IMR-90 (cell line): ENCODE measurements at regions not wholly inside any gene's neighbourhood (a gene's known extent, or its start where the extent isn't known, plus 50 kb on each side); places are given as distances from the start of the nearest gene placed in this dataset.
A peak's percentile ranks its signal among the peaks of the same experiment; 100 is the strongest.

ENCODE experiments used
- ATAC-seq: fragments of 200-7000 bp; cut with Tn5 transposase; 2 replicates; pipeline ENCODE4 v1.9.1; 2020; ENCODE audit warnings: low read depth, mild to moderate bottlenecking, moderate library complexity
- BruUV-seq: library from RNA; stranded (reverse); fragments of 400-500 nt; replicated peaks from 2 replicates; lab custom pipeline; 2021; lab: Mats Ljungman, UMichigan
- CTCF ChIA-PET: fragments of 300-600 bp; formaldehyde crosslinking; extraction: SDS; loops from one replicate; lab custom pipeline; 2021; ENCODE audit warnings: antibody characterized with exemption; lab: Yijun Ruan, JAX
- POLR2A ChIA-PET: fragments of 300-600 bp; sonication (Branson Sonifier 250); formaldehyde crosslinking; loops from one replicate; lab custom pipeline; 2022; ENCODE audit warnings: antibody characterized with exemption; ENCODE audit not compliant: unreplicated experiment; lab: Charles Lee
- DNase-seq: peaks from one replicate; pipeline ENCODE4 v3.0.0; 2013
- H2AFZ ChIP-seq: replicated peaks from 2 replicates; pipeline ENCODE3; 2013; ENCODE audit warnings: low read length, mild to moderate bottlenecking; ENCODE audit not compliant: poor library complexity
- H2AK5ac ChIP-seq: 2 replicates; pipeline ENCODE4 v1.6.1; 2013; ENCODE audit warnings: low read depth, low read length, inconsistent platforms
- H2AK9ac ChIP-seq: replicated peaks from 2 replicates; pipeline ENCODE3; 2013; ENCODE audit warnings: mild to moderate bottlenecking, low read depth, low read length, moderate library complexity; ENCODE audit not compliant: poor library complexity
- H2BK120ac ChIP-seq: 2 replicates; pipeline ENCODE4 v1.6.1; 2013; ENCODE audit warnings: low read depth, low read length, inconsistent platforms
- H2BK15ac ChIP-seq: 3 replicates; pipeline ENCODE4 v1.6.1; 2013; ENCODE audit warnings: low read depth, low read length, inconsistent platforms
- H2BK20ac ChIP-seq: 2 replicates; pipeline ENCODE4 v1.6.1; 2013; ENCODE audit warnings: low read depth, mild to moderate bottlenecking, inconsistent platforms, low read length, moderate library complexity
- H2BK5ac ChIP-seq: 2 replicates; pipeline ENCODE4 v1.6.1; 2013; ENCODE audit warnings: mild to moderate bottlenecking, low read depth, low read length, inconsistent platforms; ENCODE audit not compliant: poor library complexity, severe bottlenecking
- H3K14ac ChIP-seq: replicated peaks from 2 replicates; pipeline ENCODE4 v1.6.1; 2013; ENCODE audit warnings: low read depth, low read length, inconsistent platforms
- H3K18ac ChIP-seq: 2 replicates; pipeline ENCODE4 v1.6.1; 2013; ENCODE audit warnings: low read depth, low read length, control low read depth
- H3K23ac ChIP-seq: 2 replicates; pipeline ENCODE4 v1.6.1; 2013; ENCODE audit warnings: low read depth, low read length, inconsistent platforms
- H3K27ac ChIP-seq: 2 replicates; pipeline ENCODE4 v1.5.1; 2013; ENCODE audit warnings: mild to moderate bottlenecking, control low read depth, low read length; ENCODE audit not compliant: insufficient read depth
- H3K27me3 ChIP-seq: 2 replicates; pipeline ENCODE4 v1.6.1; 2013; ENCODE audit warnings: low read length; ENCODE audit not compliant: control insufficient read depth, insufficient read depth
- H3K36me3 ChIP-seq: 2 replicates; pipeline ENCODE4 v1.6.1; 2013; ENCODE audit warnings: low read length, mixed read lengths; ENCODE audit not compliant: control insufficient read depth, insufficient read depth
- H3K4ac ChIP-seq: 2 replicates; pipeline ENCODE4 v1.6.1; 2013; ENCODE audit warnings: low read depth, low read length, inconsistent platforms
- H3K4me1 ChIP-seq: 2 replicates; pipeline ENCODE4 v1.6.1; 2013; ENCODE audit warnings: low read length, mixed read lengths; ENCODE audit not compliant: control insufficient read depth, insufficient read depth
- H3K4me2 ChIP-seq: 2 replicates; pipeline ENCODE4 v1.6.1; 2013; ENCODE audit warnings: low read depth, mild to moderate bottlenecking, control low read depth, low read length, moderate library complexity
- H3K4me3 ChIP-seq: 2 replicates; pipeline ENCODE4 v1.5.1; 2013; ENCODE audit warnings: low read depth, mild to moderate bottlenecking, control low read depth, low read length, moderate library complexity; ENCODE audit not compliant: insufficient read depth
- H3K56ac ChIP-seq: 2 replicates; pipeline ENCODE4 v1.6.1; 2013; ENCODE audit warnings: low read length, inconsistent platforms; ENCODE audit not compliant: insufficient read depth; ENCODE audit errors: extremely low read depth
- H3K79me1 ChIP-seq, 2 experiments: 2 replicates each; pipeline ENCODE4 v1.6.1; 2013; ENCODE audit warnings: low read length in 2 of 2, inconsistent platforms in 1 of 2, low read depth in 1 of 2
- H3K9ac ChIP-seq: 2 replicates; pipeline ENCODE4 v1.6.1; 2013; ENCODE audit warnings: low read depth, low read length, control low read depth
- H3K9me1 ChIP-seq: 2 replicates; pipeline ENCODE4 v1.6.1; 2013; ENCODE audit warnings: low read length, inconsistent platforms; ENCODE audit not compliant: insufficient read depth
- H3K9me3 ChIP-seq: 2 replicates; pipeline ENCODE4 v1.6.1; 2013; ENCODE audit warnings: low read length; ENCODE audit not compliant: control insufficient read depth, insufficient read depth
- H4K20me1 ChIP-seq: 2 replicates; pipeline ENCODE4 v1.6.1; 2013; ENCODE audit warnings: low read length, inconsistent platforms; ENCODE audit not compliant: insufficient read depth
- H4K5ac ChIP-seq: 2 replicates; pipeline ENCODE4 v1.6.1; 2013; ENCODE audit warnings: mild to moderate bottlenecking, low read depth, low read length, control low read depth
- H4K8ac ChIP-seq, 2 experiments: 2 replicates each; pipeline ENCODE4 v1.6.1; 2013; ENCODE audit warnings: low read depth in 2 of 2, low read length in 2 of 2, control low read depth in 1 of 2, inconsistent platforms in 1 of 2
- H4K91ac ChIP-seq: 2 replicates; pipeline ENCODE4 v1.6.1; 2013; ENCODE audit warnings: low read depth, low read length, inconsistent platforms; ENCODE audit not compliant: insufficient read depth
- CEBPB ChIP-seq: IDR thresholded peaks from 2 replicates; pipeline ENCODE4 v1.6.1; 2012; ENCODE audit warnings: low read depth, low read length, improper control_type of control experiment
- SMC3 ChIP-seq: fragments of 150-350 bp; IDR thresholded peaks from 2 replicates; pipeline ENCODE4 v1.6.1; 2016; ENCODE audit warnings: low read depth, mild to moderate bottlenecking, antibody characterized with exemption, low read length, moderate library complexity
- WGBS, 2 experiments: methylation state at CpG; one replicate each; pipeline versions ENCODE4 v1.1.5 to v1.1.7; 2013; ENCODE audit warnings: missing lambda C conversion rate in 2 of 2; ENCODE audit not compliant: insufficient read length in 1 of 2; ENCODE audit errors: extremely low coverage in 2 of 2; 5-methylcytosine and 5-hydroxymethylcytosine counted together
- dilution Hi-C: fragments of 300-500 bp; cut with HindIII; formaldehyde crosslinking; loops from one replicate; pipeline ENCODE4 v1.14.3; 2018; ENCODE audit warnings: low sequenced_read_pairs; ENCODE audit not compliant: unreplicated experiment
- in situ Hi-C: fragments of 300-500 bp; cut with MboI; formaldehyde crosslinking; loops from 3 replicates; pipeline ENCODE4 v1.14.3; 2019; ENCODE audit warnings: low sequenced_read_pairs, inconsistent platforms, mixed read lengths
- intact Hi-C: fragments of 100-400 bp; cut with micrococcal nuclease; formaldehyde crosslinking; loops from 2 replicates; pipeline ENCODE4 v1.10.0; 2022

DNA sequence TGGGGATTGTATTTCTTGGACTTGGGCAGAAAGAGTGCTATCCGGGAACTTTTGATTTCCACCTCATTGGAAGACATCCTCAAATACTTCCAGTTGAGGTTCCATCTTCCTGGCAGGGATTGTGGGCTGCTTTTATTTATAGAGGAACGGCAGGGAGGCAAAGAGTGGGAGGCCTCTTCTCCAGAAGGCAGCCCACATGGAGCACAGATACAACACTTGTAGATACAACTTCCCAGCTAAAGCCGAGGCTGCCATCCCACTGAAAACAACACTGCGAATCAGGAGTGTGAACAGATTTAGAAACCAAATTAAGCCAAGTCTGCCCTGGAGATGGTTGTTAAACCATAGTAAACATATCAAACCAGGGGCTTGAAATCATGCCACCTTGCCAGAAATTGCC lies 212.8 kb upstream of the PPARGC1A start:
- Histone ChIP-seq H4K20me1 (no peaks in the 10 kb centered on the region), H2AK5ac (peak overlapping the region; percentile 54; the same call in 1 of the 2 replicates), H3K4me1 (peaks cover 24% of the 10 kb centered on the region), H3K27me3 (no peaks in the 10 kb centered on the region), H3K27ac (no peak overlapping the region), H2BK120ac (peak overlapping the region; percentile 97; the same call in 1 of the 2 replicates), H2AK9ac (no peak overlapping the region), H2BK15ac (peak overlapping the region; percentile 39; the same call in 1 of the 3 replicates), H2BK5ac (no peak overlapping the region), H4K5ac (peak overlapping the region; percentile 21; the same call in 1 of the 2 replicates), H2BK20ac (no peak overlapping the region), H3K9ac (no peak overlapping the region), H4K91ac (no peak overlapping the region), H3K56ac (no peak overlapping the region), H3K4ac (0 out of 2 replicates have a peak overlapping the region, but pooled peaks have one; percentile 96), H3K14ac (no peak overlapping the region), H3K79me1 (no peaks in the 10 kb centered on the region), H3K9me1 (peaks cover 11% of the 10 kb centered on the region), H3K36me3 (no peaks in the 10 kb centered on the region), H3K23ac (no peak overlapping the region), H3K4me3 (no peak overlapping the region), H3K18ac (peak overlapping the region; percentile 6; the same call in 1 of the 2 replicates), H2AFZ (no peak overlapping the region), H3K9me3 (no peaks in the 10 kb centered on the region), H3K4me2 (no peak overlapping the region), H4K8ac (no peak overlapping the region; a peak in 1 of 4 replicates)
- TF ChIP-seq CEBPB (no peak), SMC3 (no peak)
- DNase-seq (no peak), ATAC-seq (no peak)
- dilution Hi-C loops (no loop called here), intact Hi-C loops (loop anchor here (5.0 kb wide), 1 partner anchor 215 kb away; no protein-coding TSS in a partner anchor), in situ Hi-C loops (no loop called here)
- POLR2A ChIA-PET = no interaction called here
- no TSS peak for BruUV-seq
- CTCF ChIA-PET = no interaction called here
- WGBS, 2 experiments = no CpG with 5 or more reads among the region's 4 CpGs
